Spleen (tissue), 7 donors: ENCODE measurements at regions not wholly inside any gene's neighbourhood (a gene's known extent, or its start where the extent isn't known, plus 50 kb on each side); places are given as distances from the start of the nearest gene placed in this dataset.
"Not testable (repeated sequence)": the region's sequence is repeated elsewhere in the genome, so short reads cannot be mapped to it uniquely, and the experiment has no call there.

Experiments
- POLR2A ChIP-seq, 3 donors: fragments of 450-650 bp; IDR thresholded peaks; one replicate each; pipeline ENCODE4 v1.5.1; 2017; ENCODE audit warnings: antibody characterized with exemption in 3 of 3, mild to moderate bottlenecking in 1 of 3
- TF ChIP-seq, protein P1 (sequence below), 11 experiments: fragments of 200-600 bp in 7 of 11; fragments of 450-650 bp in 4 of 11; sonication (generic) in 4 of 11; IDR thresholded peaks in 8 of 11; conservative IDR thresholded peaks in 3 of 11; 1 replicate in 7 of 11; 2 replicates in 4 of 11; pipeline versions ENCODE4 v1.4.0 to v1.8.0; 2016 to 2021; ENCODE audit warnings: antibody characterized with exemption in 11 of 11, inconsistent platforms in 4 of 11, mild to moderate bottlenecking in 1 of 11
- donor health status: DM: no; HTN: no; CAD: no; lungs with moderate emphysema.
- donor health status: DM: no; HTN: no; CAD: no.
- donor health status: DM: no; HTN: no; CAD: no.

DNA sequence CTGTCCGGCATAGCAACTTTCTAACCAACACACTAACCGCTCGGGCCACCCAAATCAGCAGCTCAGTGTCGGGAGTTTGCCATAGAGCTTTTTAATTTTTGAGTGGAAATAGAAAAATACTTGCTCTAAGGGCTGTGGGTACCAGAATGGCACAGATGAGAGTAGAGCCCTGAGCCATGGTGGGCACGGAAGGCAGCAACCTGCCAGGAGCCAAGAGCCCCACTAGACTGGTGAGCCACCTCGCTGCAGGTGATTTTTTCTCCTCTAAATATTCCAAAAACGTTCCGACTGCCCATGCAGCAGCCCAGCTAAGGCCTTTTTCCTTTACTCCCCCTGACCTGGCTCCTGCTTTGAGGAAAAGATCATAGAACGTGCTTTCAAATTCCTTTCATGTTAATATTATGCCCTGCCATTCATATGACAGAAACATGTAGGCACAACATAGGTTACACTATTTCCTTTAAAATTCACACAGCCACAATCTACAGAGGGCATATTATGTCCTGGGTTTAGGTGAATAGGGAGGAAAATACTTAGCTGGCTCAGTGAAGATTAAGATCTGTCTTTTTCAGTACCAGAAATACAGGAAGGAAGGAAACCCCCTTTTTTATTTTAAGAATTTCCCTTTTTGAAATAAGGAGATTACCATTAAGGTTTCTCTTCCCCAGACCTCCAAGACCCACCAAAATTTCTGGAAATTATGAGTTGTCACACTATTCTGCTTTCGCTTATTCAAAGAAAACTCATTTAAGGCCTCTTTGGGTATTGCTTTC, 81.0 kb upstream of the ATP12A start:
- TF ChIP-seq, protein P1, sequence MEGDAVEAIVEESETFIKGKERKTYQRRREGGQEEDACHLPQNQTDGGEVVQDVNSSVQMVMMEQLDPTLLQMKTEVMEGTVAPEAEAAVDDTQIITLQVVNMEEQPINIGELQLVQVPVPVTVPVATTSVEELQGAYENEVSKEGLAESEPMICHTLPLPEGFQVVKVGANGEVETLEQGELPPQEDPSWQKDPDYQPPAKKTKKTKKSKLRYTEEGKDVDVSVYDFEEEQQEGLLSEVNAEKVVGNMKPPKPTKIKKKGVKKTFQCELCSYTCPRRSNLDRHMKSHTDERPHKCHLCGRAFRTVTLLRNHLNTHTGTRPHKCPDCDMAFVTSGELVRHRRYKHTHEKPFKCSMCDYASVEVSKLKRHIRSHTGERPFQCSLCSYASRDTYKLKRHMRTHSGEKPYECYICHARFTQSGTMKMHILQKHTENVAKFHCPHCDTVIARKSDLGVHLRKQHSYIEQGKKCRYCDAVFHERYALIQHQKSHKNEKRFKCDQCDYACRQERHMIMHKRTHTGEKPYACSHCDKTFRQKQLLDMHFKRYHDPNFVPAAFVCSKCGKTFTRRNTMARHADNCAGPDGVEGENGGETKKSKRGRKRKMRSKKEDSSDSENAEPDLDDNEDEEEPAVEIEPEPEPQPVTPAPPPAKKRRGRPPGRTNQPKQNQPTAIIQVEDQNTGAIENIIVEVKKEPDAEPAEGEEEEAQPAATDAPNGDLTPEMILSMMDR (IDR thresholded peaks at IDR 0.05 in 8 of 11, conservative IDR thresholded peaks at IDR 0.05 in 3 of 11), result not testable (repeated sequence)
- not testable (repeated sequence) for TF ChIP-seq POLR2A (IDR thresholded peaks at IDR 0.05)
